ENCODE measurements at regions not wholly inside any gene's neighbourhood (a gene's known extent, or its start where the extent isn't known, plus 50 kb on each side); places are given as distances from the start of the nearest gene placed in this dataset.
"Not testable (repeated sequence)": the region's sequence is repeated elsewhere in the genome, so short reads cannot be mapped to it uniquely, and the experiment has no call there.

DNA sequence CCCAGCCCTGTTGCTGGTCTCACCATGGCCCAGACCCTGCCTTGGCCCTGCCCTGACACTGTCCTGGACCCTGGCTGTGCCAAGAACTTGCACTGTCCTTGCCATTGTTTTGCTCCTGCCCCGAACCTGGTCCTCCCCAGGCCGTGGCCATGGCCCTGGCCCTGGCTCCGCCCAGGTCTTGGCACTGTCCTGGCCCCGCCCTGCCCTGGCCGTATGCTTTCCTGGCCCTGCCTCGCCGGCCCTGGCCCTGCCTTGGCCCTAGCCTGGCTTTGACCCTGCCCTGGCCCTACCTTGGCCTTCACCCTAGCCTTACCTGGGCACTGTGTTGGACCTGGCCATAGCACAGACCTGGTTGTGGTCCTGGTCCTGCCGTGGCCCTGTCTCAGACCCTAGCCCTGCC is 1558.9 kb downstream of the RPIA start:
- not testable (repeated sequence) for H3K9me3 ChIP-seq (replicated peaks; ENCODE audit: low read length); H3K4me2 ChIP-seq (ENCODE audit: low read length); H3K4me3 ChIP-seq (ENCODE audit: low read length); H3K36me3 ChIP-seq (ENCODE audit: insufficient read depth, low read length); H3K9ac ChIP-seq (ENCODE audit: low read depth, low read length); H3K27me3 ChIP-seq (ENCODE audit: control insufficient read depth, insufficient read depth, low read length); H3K4me1 ChIP-seq (ENCODE audit: control insufficient read depth, insufficient read depth, low read length)

DNA sequence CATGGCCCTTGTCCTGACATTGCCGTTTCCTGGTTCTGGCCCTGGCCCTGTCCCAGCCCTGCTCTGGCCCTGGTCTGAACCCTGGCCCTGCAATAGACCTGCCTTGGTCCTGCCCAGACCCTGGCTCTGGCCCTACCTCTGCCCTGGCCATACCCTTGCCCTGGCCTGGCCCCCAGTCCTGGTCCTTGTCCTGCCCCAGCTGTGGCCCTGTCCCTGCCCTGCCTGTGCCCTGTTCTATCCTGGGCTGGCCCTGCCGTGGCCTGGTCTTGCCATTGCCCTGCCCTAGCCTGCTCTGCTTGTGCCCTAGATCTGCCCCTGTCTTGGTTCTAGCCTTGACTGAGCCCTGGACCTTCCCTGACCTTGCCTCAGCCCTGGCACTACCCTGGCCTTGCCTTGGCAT is 1560.1 kb downstream of the RPIA start:
- H3K4me3 ChIP-seq (ENCODE audit: low read length); H3K4me2 ChIP-seq (ENCODE audit: low read length); H3K9me3 ChIP-seq (replicated peaks; ENCODE audit: low read length); H3K9ac ChIP-seq (ENCODE audit: low read depth, low read length); H3K4me1 ChIP-seq (ENCODE audit: control insufficient read depth, insufficient read depth, low read length); H3K36me3 ChIP-seq (ENCODE audit: insufficient read depth, low read length); H3K27me3 ChIP-seq (ENCODE audit: control insufficient read depth, insufficient read depth, low read length): not testable (repeated sequence)

DNA sequence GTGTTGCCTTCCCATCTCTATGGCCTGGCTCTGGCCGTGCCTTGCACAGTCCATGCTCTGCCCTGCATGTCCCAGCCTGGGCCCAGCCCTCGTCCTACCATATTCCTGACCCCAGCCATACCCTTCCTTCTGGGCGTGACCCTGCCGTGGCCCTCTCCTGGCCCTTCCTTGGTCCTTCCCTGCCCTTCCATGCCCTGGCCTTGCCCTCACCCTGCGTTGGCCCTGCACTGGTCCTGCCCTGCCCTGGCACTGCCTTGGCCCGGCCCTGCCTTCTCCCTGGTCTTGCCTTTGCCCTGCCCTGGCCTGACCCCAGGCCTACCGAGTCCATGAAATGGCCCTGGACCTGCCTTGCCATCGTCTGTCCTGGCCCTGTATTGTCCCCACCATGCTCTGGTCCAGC is 1561.8 kb downstream of the RPIA start:
- H3K9ac ChIP-seq (ENCODE audit: low read depth, low read length); H3K4me1 ChIP-seq (ENCODE audit: control insufficient read depth, insufficient read depth, low read length); H3K4me2 ChIP-seq (ENCODE audit: low read length): not testable (repeated sequence)

DNA sequence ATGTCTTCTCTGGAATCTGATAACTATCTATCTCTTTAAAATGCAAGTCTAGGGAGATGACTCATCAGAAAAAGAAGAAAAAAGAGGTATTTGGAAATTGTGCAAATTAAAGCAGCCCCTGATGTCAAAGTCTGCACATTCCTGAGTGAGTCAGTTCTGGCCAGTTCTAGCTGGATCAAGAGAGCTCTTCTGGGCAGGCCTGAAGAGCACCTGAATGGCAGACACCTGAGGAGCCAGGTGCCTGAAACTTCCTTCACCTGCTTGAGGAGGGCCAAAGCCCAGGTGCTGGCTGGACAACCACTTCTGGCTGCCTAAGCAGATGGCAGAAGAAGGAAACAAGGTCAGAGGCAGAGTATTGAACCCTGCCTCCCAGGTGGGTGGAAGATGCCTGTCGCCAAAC is 1575.4 kb downstream of the RPIA start:
- not testable (repeated sequence) for H3K36me3 ChIP-seq (ENCODE audit: insufficient read depth, low read length); H3K4me3 ChIP-seq (ENCODE audit: low read length); H3K9ac ChIP-seq (ENCODE audit: low read depth, low read length); H3K4me2 ChIP-seq (ENCODE audit: low read length); H3K27me3 ChIP-seq (ENCODE audit: control insufficient read depth, insufficient read depth, low read length); H3K9me3 ChIP-seq (replicated peaks; ENCODE audit: low read length); H3K4me1 ChIP-seq (ENCODE audit: control insufficient read depth, insufficient read depth, low read length)

More for the DNA sequence above, 1561.8 kb downstream of the RPIA start:
- not testable (repeated sequence) for H3K27me3 ChIP-seq (ENCODE audit: control insufficient read depth, insufficient read depth, low read length); H3K9me3 ChIP-seq (replicated peaks; ENCODE audit: low read length); H3K4me3 ChIP-seq (ENCODE audit: low read length); H3K36me3 ChIP-seq (ENCODE audit: insufficient read depth, low read length)

DNA sequence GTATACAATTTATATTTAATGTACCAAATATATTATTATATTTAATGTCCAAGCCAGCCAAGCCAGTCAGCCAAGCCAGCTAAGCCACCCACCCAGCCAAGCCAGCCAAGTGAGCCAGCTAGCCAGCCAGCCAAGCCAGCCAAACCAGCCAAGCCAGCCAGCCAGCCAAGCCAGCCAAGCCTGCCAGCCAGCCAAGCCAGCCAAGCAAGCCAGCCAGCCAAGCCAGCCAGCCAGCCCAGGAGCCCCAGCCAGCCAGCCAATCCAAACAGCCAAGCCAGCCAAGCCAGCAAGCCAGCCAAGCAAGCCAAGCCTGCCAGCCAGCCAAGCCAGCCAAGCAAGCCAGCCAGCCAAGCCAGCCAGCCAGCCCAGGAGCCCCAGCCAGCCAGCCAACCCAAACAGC is 1596.3 kb downstream of the RPIA start:
- H3K4me3 ChIP-seq (ENCODE audit: low read length); H3K27me3 ChIP-seq (ENCODE audit: control insufficient read depth, insufficient read depth, low read length); H3K4me2 ChIP-seq (ENCODE audit: low read length); H3K9me3 ChIP-seq (replicated peaks; ENCODE audit: low read length); H3K36me3 ChIP-seq (ENCODE audit: insufficient read depth, low read length); H3K4me1 ChIP-seq (ENCODE audit: control insufficient read depth, insufficient read depth, low read length); H3K9ac ChIP-seq (ENCODE audit: low read depth, low read length): not testable (repeated sequence)

DNA sequence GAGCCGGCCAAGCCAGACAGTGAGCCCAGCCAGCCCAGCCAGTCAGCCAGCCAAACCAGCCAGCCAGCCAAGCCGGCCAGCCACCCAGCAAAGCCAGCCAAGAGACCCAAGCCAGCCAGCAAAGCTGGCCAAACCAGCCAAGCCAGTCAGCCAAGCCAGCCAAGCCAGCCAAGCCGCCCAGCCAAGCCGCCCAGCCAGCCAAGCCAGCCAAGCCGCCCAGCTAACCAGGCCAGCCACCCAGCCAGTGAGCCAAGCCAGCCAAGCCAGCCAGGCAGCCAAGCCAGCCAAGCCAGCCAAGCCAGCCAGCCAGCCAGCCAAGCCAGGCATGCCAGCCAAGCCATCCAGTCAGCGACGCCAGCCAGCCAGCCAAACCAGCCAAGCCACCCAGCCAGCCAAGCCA is 1596.9 kb downstream of the RPIA start:
- H3K4me3 ChIP-seq (ENCODE audit: low read length); H3K4me1 ChIP-seq (ENCODE audit: control insufficient read depth, insufficient read depth, low read length); H3K36me3 ChIP-seq (ENCODE audit: insufficient read depth, low read length); H3K9ac ChIP-seq (ENCODE audit: low read depth, low read length); H3K4me2 ChIP-seq (ENCODE audit: low read length); H3K27me3 ChIP-seq (ENCODE audit: control insufficient read depth, insufficient read depth, low read length); H3K9me3 ChIP-seq (replicated peaks; ENCODE audit: low read length): not testable (repeated sequence)

DNA sequence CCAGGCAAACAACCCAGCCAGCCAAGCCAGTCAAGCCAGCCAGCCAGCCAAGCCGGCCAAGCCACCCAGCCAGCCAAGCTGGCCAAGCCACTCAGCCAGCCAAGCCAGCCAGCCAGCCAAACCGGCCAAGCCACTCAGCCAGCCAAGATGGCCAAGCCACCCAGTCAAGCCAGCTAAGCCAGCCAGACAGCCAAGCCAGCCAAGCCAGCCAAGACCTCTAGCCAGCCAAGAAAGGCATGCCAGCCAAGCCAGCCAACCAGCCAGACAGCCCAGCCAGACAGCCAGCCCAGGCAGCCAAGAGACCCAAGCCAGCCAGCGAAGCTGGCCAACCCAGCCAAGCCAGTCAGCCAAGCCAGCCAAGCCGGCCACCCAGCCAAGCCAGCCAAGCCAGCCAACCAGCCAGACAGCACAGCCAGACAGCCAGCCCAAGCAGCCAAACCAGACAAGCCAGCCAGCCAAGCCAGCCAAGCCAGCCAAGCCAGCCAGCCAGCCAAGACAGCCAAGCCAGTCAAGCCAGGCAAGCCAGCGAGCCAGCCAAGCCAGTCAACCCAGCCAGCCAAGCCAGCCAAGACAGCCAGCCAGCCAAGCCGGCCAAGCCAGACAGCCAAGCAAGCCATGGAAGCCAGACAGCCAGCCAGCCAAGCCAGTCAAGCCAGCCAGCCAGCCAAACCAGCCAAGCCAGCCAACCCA is 1598.0 kb downstream of the RPIA start:
- not testable (repeated sequence) for H3K4me1 ChIP-seq (ENCODE audit: control insufficient read depth, insufficient read depth, low read length); H3K9ac ChIP-seq (ENCODE audit: low read depth, low read length); H3K4me2 ChIP-seq (ENCODE audit: low read length); H3K27me3 ChIP-seq (ENCODE audit: control insufficient read depth, insufficient read depth, low read length); H3K36me3 ChIP-seq (ENCODE audit: insufficient read depth, low read length); H3K4me3 ChIP-seq (ENCODE audit: low read length); H3K9me3 ChIP-seq (replicated peaks; ENCODE audit: low read length)

DNA sequence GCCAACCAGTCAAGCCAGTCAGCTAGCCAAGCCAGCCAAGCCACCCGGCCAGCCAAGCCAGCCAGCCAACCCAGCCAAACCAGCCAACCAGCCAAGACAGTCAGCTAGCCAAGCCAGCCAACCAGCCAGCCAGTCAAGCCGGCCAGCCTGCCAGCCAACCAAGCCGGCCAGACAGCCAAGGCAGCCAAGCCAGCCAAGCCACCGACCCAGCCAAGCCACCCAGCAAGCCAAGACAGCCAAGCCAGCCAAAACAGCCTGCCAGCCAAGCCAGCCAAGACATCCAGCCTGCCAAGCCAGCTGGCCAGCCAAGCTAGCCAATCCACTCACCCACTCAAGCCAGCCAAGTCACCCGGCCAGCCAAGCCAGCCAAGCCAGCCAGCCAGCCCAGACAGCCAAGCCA is 1599.2 kb downstream of the RPIA start:
- H3K4me3 ChIP-seq (ENCODE audit: low read length); H3K9me3 ChIP-seq (replicated peaks; ENCODE audit: low read length); H3K9ac ChIP-seq (ENCODE audit: low read depth, low read length); H3K4me1 ChIP-seq (ENCODE audit: control insufficient read depth, insufficient read depth, low read length); H3K36me3 ChIP-seq (ENCODE audit: insufficient read depth, low read length); H3K27me3 ChIP-seq (ENCODE audit: control insufficient read depth, insufficient read depth, low read length); H3K4me2 ChIP-seq (ENCODE audit: low read length): not testable (repeated sequence)

DNA sequence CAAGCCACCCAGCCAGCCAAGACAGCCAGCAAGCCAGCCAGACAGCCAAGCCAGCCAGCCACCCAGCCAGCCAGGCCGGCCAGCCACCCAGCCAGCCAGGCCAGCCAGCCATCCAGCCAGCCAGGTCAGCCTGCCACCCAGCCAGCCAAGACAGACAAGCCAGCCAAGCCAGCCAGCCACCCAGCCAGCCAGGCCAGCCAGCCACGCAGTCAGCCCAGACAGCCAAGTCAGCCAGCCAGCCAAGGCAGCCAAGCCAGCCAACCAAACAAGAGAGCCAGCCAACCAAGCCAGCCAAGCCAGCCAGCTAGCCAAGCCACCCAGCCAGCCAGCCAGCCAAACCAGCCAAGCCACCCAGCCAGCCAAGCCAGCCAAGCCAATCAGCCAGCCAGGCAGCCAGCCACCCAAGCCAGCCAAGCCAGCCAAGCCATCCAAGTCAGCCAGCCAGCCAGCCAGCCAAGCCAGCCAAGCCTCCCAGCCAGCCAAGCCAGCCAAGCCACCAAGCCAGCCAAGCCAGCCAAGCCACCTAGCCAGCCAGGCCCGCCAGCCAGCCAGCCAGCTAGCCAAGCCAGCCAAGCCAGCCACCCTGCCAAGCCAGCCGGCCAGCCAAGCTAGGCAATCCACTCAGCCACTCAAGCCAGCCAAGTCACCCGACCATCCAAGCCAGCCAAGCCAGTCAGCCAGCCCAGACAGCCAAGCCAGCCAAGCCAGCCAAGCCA is 1599.9 kb downstream of the RPIA start:
- H3K9me3 ChIP-seq (replicated peaks; ENCODE audit: low read length); H3K4me1 ChIP-seq (ENCODE audit: control insufficient read depth, insufficient read depth, low read length); H3K27me3 ChIP-seq (ENCODE audit: control insufficient read depth, insufficient read depth, low read length); H3K9ac ChIP-seq (ENCODE audit: low read depth, low read length); H3K4me2 ChIP-seq (ENCODE audit: low read length); H3K36me3 ChIP-seq (ENCODE audit: insufficient read depth, low read length); H3K4me3 ChIP-seq (ENCODE audit: low read length): not testable (repeated sequence)

DNA sequence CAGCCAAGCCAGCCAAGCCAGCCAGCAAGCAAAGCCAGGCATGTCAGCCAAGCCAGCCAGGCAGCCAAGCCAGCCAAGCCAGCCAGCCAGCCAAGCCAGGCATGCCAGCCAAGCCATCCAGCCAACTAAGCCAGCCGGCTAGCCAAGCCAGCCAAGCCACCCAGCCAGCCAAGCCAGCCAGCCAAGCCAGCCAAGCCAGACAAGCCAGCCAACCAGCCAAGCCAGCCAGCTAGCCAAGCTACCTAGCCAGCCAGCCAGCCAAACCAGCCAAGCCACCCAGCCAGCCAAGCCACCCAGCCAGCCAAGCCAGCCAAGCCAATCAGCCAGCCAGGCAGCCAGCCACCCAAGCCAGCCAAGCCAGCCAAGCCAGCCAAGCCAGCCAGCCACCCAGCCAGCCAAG is 1600.5 kb downstream of the RPIA start:
- H3K9me3 ChIP-seq (replicated peaks; ENCODE audit: low read length); H3K4me1 ChIP-seq (ENCODE audit: control insufficient read depth, insufficient read depth, low read length); H3K9ac ChIP-seq (ENCODE audit: low read depth, low read length); H3K27me3 ChIP-seq (ENCODE audit: control insufficient read depth, insufficient read depth, low read length); H3K4me2 ChIP-seq (ENCODE audit: low read length); H3K4me3 ChIP-seq (ENCODE audit: low read length); H3K36me3 ChIP-seq (ENCODE audit: insufficient read depth, low read length): not testable (repeated sequence)

DNA sequence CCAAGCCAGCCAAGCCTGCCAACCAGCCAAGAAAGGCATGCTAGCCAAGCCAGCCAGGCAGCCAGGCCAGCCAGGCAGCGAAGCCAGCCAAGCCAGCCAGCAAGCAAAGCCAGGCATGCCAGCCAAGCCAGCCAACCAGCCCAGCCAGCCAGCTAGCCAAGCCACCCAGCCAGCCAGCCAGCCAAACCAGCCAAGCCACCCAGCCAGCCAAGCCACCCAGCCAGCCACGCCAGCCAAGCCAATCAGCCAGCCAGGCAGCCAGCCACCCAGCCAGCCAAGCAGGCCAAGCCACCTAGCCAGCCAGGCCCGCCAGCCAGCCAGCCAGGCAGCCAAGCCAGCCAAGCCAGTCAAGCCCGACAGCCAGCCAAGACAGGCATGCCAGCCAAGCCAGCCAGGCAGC is 1601.0 kb downstream of the RPIA start:
- H3K4me1 ChIP-seq (ENCODE audit: control insufficient read depth, insufficient read depth, low read length); H3K4me3 ChIP-seq (ENCODE audit: low read length); H3K36me3 ChIP-seq (ENCODE audit: insufficient read depth, low read length); H3K4me2 ChIP-seq (ENCODE audit: low read length); H3K9ac ChIP-seq (ENCODE audit: low read depth, low read length); H3K9me3 ChIP-seq (replicated peaks; ENCODE audit: low read length); H3K27me3 ChIP-seq (ENCODE audit: control insufficient read depth, insufficient read depth, low read length): not testable (repeated sequence)

DNA sequence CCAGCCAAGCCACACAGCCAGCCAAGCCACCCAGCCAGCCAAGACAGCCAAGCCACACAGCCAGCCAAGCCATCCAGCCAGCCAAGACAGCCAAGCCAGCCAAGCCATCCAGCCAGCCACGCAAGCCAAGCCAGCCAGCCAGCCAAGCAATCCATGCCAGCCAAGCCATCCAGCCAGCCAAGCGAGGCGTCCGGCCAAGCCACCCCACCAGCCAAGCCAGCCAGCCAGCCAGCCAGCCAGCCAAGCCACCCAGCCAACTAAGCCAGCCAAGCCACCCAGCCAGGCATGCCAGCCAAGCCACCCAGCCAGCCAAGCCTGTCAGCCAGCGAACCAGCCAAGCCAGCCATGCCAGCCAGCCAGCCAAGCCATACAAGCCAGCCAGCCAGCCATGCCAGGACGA is 1601.8 kb downstream of the RPIA start:
- H3K4me3 ChIP-seq (ENCODE audit: low read length); H3K27me3 ChIP-seq (ENCODE audit: control insufficient read depth, insufficient read depth, low read length); H3K9me3 ChIP-seq (replicated peaks; ENCODE audit: low read length): not testable (repeated sequence)

More for the DNA sequence above, 1601.8 kb downstream of the RPIA start:
- not testable (repeated sequence) for H3K9ac ChIP-seq (ENCODE audit: low read depth, low read length); H3K4me1 ChIP-seq (ENCODE audit: control insufficient read depth, insufficient read depth, low read length); H3K36me3 ChIP-seq (ENCODE audit: insufficient read depth, low read length); H3K4me2 ChIP-seq (ENCODE audit: low read length)
